ENCODE measurements at regions not wholly inside any gene's neighbourhood (a gene's known extent, or its start where the extent isn't known, plus 50 kb on each side); places are given as distances from the start of the nearest gene placed in this dataset.

DNA sequence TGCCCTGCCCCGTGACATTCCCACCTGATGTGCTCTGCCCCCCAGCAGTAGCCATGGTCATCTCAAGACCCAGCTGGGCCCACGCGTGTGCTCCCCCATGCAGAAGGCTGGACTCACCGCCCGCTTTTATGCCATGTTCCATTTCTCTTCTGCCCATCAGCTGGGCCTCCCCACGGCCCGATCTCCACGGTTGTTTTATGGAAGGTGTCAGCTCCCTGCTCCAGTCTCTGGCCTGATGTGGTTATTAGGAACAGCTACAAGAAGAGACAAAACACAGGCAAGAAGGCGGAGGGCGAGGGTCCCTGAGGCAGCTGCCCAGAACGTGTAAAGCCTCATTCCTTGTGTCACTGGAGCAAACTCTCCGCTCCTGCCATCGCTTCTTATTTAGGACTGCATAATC lies 50.2 kb upstream of the DISP3 start:
- H3K9ac ChIP-seq (ENCODE audit: low read length in 5 of 5) = no peak overlapping the region
- no peak overlapping the region for H3K27ac ChIP-seq (ENCODE audit: low read depth, low read length)
- no peak overlapping the region for H3K4me3 ChIP-seq (ENCODE audit: low read depth in 1 of 5, low read length in 5 of 5)
- no peaks in the 10 kb centered on the region for H3K9me3 ChIP-seq (ENCODE audit: control insufficient read depth in 5 of 5, low read length in 5 of 5)
- peaks cover 0 to 5% (median 3%) of the 10 kb centered on the region in 5 donors for H3K27me3 ChIP-seq (ENCODE audit: control insufficient read depth in 5 of 5, insufficient read depth in 4 of 5, low read length in 5 of 5)
- no peaks in the 10 kb centered on the region for H3K4me1 ChIP-seq (ENCODE audit: control insufficient read depth in 5 of 5, insufficient read depth in 5 of 5, low read length in 5 of 5)
- no peaks in the 10 kb centered on the region for H3K36me3 ChIP-seq (ENCODE audit: control insufficient read depth in 5 of 5, insufficient read depth in 5 of 5, low read length in 5 of 5)
